Neutrophil (primary cell): ENCODE measurements at regions not wholly inside any gene's neighbourhood (a gene's known extent, or its start where the extent isn't known, plus 50 kb on each side); places are given as distances from the start of the nearest gene placed in this dataset.

ENCODE experiments used
- H3K27ac ChIP-seq: fragments of 200-600 bp; sonication (generic); 2 replicates; pipeline ENCODE4 v1.5.1; 2016; ENCODE audit warnings: mild to moderate bottlenecking, moderate library complexity
- H3K27me3 ChIP-seq: fragments of 200-600 bp; sonication (generic); 2 replicates; pipeline ENCODE4 v1.6.0; 2016; ENCODE audit warnings: mild to moderate bottlenecking
- H3K36me3 ChIP-seq: fragments of 200-600 bp; sonication (generic); 2 replicates; pipeline ENCODE4 v1.5.1; 2017
- H3K4me1 ChIP-seq, 2 experiments: fragments of 200-600 bp in 1 of 2; sonication (generic) in 1 of 2; 1 replicate in 1 of 2; 2 replicates in 1 of 2; pipeline versions ENCODE4 v1.5.1 to v1.6.1; 2013 to 2016; ENCODE audit warnings: low read depth in 1 of 2, low read length in 1 of 2, mild to moderate bottlenecking in 1 of 2, moderate library complexity in 1 of 2; ENCODE audit not compliant: control insufficient read depth in 1 of 2, insufficient read depth in 1 of 2
- H3K4me3 ChIP-seq, 2 experiments: fragments of 200-600 bp in 1 of 2; sonication (generic) in 1 of 2; 1 replicate in 1 of 2; 2 replicates in 1 of 2; pipeline ENCODE4 v1.5.1; 2013 to 2016; ENCODE audit warnings: low read depth in 1 of 2, low read length in 1 of 2, mild to moderate bottlenecking in 1 of 2, moderate library complexity in 1 of 2
- H3K9me3 ChIP-seq: fragments of 200-600 bp; sonication (generic); 2 replicates; pipeline ENCODE4 v1.5.1; 2016
- CTCF ChIP-seq: fragments of 200-600 bp; sonication (generic); IDR thresholded peaks from 2 replicates; pipeline ENCODE4 v1.5.1; 2016; ENCODE audit warnings: antibody characterized with exemption

- no peaks in the 10 kb centered on the region for H3K36me3 ChIP-seq
- no peaks in the 10 kb centered on the region for H3K27me3 ChIP-seq
- no peak overlapping the region for H3K27ac ChIP-seq
- H3K9me3 ChIP-seq: no peaks in the 10 kb centered on the region
- no peaks in the 10 kb centered on the region for H3K4me1 ChIP-seq
- no peak overlapping the region for H3K4me3 ChIP-seq
- no peak for TF ChIP-seq CTCF
These were observed 421.7 kb upstream of the ZNF462 start for GRCh38 chr9:106441283-106441682.

GRCh38 chr9:106443520-106443919 lies 419.4 kb upstream of the ZNF462 start:
- no peak for TF ChIP-seq CTCF
- H3K27ac ChIP-seq: no peak overlapping the region
- no peaks in the 10 kb centered on the region for H3K36me3 ChIP-seq
- H3K4me1 ChIP-seq: no peaks in the 10 kb centered on the region
- H3K9me3 ChIP-seq: no peaks in the 10 kb centered on the region
- no peak overlapping the region for H3K4me3 ChIP-seq
- no peaks in the 10 kb centered on the region for H3K27me3 ChIP-seq

DNA sequence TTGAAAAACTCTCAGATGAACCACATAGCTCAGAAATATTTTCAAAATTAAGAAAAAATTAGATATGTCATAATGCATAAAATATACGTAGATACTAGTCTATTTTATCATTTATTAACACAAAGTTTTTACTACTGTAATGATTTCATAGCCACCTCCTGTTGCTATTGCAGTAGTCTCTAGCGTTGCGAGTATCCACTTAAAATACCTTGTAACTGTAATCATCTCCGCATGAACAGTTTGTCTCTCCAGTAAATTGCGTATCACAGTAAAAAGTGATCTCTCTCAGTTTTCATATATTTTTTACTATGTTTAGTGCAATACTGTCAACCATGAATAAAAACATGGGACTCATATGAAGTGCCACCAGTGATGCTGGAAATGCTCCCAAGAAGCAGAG lies 417.9 kb upstream of the ZNF462 start:
- Histone ChIP-seq H3K9me3 (no peaks in the 10 kb centered on the region), H3K4me3 (no peak overlapping the region), H3K27me3 (no peaks in the 10 kb centered on the region), H3K36me3 (no peaks in the 10 kb centered on the region), H3K27ac (no peak overlapping the region), H3K4me1 (no peaks in the 10 kb centered on the region)
- no peak for TF ChIP-seq CTCF

DNA sequence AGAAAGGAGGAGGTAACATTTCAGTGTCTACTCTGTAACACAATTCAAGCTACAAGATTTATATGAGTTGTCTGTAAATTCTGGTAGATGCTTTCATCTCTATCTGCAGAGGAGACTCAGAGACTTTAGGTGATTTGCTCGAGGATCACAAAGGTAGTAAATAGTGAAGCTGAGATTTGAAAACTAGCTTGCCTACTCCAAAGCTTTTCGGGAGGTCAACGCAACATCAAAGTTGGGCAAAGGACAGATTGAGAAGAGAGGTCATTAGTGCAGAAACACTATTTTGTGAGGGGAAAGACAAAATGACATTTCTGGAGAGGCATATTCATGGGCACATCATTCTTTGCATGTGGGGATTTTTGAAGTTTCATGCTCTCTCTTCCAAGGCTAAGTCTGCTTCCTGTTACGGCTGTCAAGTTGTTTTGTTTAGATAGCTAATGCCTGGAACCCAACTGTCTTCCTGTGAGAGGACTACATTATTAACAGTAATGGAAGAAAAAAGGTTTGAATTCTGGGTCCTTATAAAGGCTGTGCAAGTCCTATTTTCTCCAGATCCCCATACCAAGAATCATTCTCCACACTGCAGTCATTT lies 413.5 kb upstream of the ZNF462 start:
- H3K4me1 ChIP-seq: no peaks in the 10 kb centered on the region

GRCh38 chr9:106450549-106450948 lies 412.4 kb upstream of the ZNF462 start:
- Histone ChIP-seq H3K27me3 (no peaks in the 10 kb centered on the region), H3K4me1 (no peaks in the 10 kb centered on the region), H3K9me3 (no peaks in the 10 kb centered on the region), H3K36me3 (no peaks in the 10 kb centered on the region), H3K27ac (no peak overlapping the region), H3K4me3 (no peak overlapping the region)
- TF ChIP-seq CTCF: no peak

More for the DNA sequence above, 413.5 kb upstream of the ZNF462 start:
- Histone ChIP-seq H3K36me3 (no peaks in the 10 kb centered on the region), H3K27ac (no peak overlapping the region), H3K27me3 (no peaks in the 10 kb centered on the region), H3K4me3 (no peak overlapping the region), H3K9me3 (no peaks in the 10 kb centered on the region)
- no peak for TF ChIP-seq CTCF

DNA sequence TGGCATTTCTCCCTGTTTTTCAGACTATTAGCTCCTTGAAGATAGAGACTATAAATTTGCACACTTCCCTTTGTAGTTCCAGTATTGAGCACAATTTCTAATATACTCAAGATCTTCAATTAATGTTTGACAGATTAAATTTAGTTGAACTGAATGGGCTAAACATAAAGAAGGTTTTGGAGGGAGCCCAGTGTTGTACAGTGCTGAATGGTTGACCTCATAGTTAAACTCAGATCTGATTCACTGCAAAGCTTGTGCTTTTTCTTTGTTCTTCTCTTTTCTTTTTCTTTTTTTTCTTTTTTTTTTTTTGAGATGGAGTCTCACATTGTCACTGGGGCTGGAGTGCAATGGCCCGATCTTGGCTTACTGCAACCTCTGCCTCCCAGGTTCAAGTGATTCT lies 411.7 kb upstream of the ZNF462 start:
- Histone ChIP-seq H3K36me3 (no peaks in the 10 kb centered on the region), H3K4me3 (no peak overlapping the region), H3K27me3 (no peaks in the 10 kb centered on the region), H3K27ac (no peak overlapping the region), H3K4me1 (no peaks in the 10 kb centered on the region), H3K9me3 (no peaks in the 10 kb centered on the region)
- TF ChIP-seq CTCF: no peak
